Gastrocnemius medialis (tissue), 4 donors: ENCODE measurements at regions not wholly inside any gene's neighbourhood (a gene's known extent, or its start where the extent isn't known, plus 50 kb on each side); places are given as distances from the start of the nearest gene placed in this dataset.
A peak's percentile ranks its signal among the peaks of the same experiment; 100 is the strongest.

Source experiments
- ATAC-seq, 2 donors: fragments of 150-250 bp; one replicate each; pipeline ENCODE4 v1.9.1; 2016
- DNase-seq, 2 donors: peaks; one replicate each; pipeline ENCODE4 v3.0.0-alpha.2; 2019
- H3K27ac ChIP-seq, 4 donors: fragments of 200-600 bp; sonication (generic); 1 replicate in 1 of 4; 2 replicates in 3 of 4; pipeline ENCODE4 v1.5.1; 2016 to 2018; ENCODE audit warnings: mild to moderate bottlenecking in 2 of 4, moderate library complexity in 1 of 4
- H3K27me3 ChIP-seq, 3 donors: fragments of 200-600 bp; sonication (generic) in 2 of 3; 1 replicate in 1 of 3; 2 replicates in 2 of 3; pipeline versions ENCODE4 v1.5.1 to v1.6.0; 2016 to 2019; ENCODE audit warnings: mild to moderate bottlenecking in 1 of 3, moderate library complexity in 1 of 3
- H3K36me3 ChIP-seq, 2 donors: fragments of 200-600 bp; sonication (generic) in 1 of 2; one replicate each; pipeline ENCODE4 v1.5.1; 2017 to 2018
- H3K4me1 ChIP-seq, 2 donors: fragments of 200-600 bp; sonication (generic) in 1 of 2; one replicate each; pipeline ENCODE4 v1.5.1; 2016 to 2017; ENCODE audit warnings: mild to moderate bottlenecking in 2 of 2
- H3K4me3 ChIP-seq, 4 donors: fragments of 200-600 bp; sonication (generic) in 3 of 4; 1 replicate in 1 of 4; 2 replicates in 3 of 4; pipeline ENCODE4 v1.5.1; 2016 to 2019; ENCODE audit warnings: mild to moderate bottlenecking in 2 of 4
- H3K9me3 ChIP-seq, 3 donors: fragments of 200-600 bp; sonication (generic) in 2 of 3; 1 replicate in 1 of 3; 2 replicates in 2 of 3; pipeline ENCODE4 v1.5.1; 2016 to 2019
- CTCF ChIP-seq, 5 experiments: fragments of 450-650 bp in 3 of 5; fragments of 200-600 bp in 2 of 5; sonication (generic) in 2 of 5; IDR thresholded peaks in 4 of 5; conservative IDR thresholded peaks in 1 of 5; 1 replicate in 4 of 5; 2 replicates in 1 of 5; pipeline ENCODE4 v1.5.1; 2016 to 2019; ENCODE audit warnings: antibody characterized with exemption in 5 of 5, mild to moderate bottlenecking in 3 of 5, moderate library complexity in 3 of 5
- POLR2A ChIP-seq, 2 donors: fragments of 450-650 bp; IDR thresholded peaks; one replicate each; pipeline ENCODE4 v1.6.1; 2017; ENCODE audit warnings: antibody characterized with exemption in 2 of 2, mild to moderate bottlenecking in 2 of 2, moderate library complexity in 2 of 2
- in situ Hi-C, 4 donors: fragments of 200-750 bp; cut with MboI; loops; one replicate each; pipeline versions ENCODE4 v1.15.0 to v1.8.0; 2017; ENCODE audit warnings: low sequenced_read_pairs in 4 of 4
- intact Hi-C: fragments of 100-400 bp; cut with DNase I; formaldehyde crosslinking; loops from one replicate; pipeline ENCODE4 v1.15.1; 2023; ENCODE audit warnings: low total_unique reads

- no peak overlapping the region for H3K4me3 ChIP-seq
- H3K27ac ChIP-seq: peak overlapping the region in 1 of 4 donors; percentile 37
- H3K4me1 ChIP-seq: no peaks in the 10 kb centered on the region
- in situ Hi-C loops: no loop called here
- H3K36me3 ChIP-seq: no peaks in the 10 kb centered on the region
- no peaks in the 10 kb centered on the region for H3K9me3 ChIP-seq
- no peak for ATAC-seq
- H3K27me3 ChIP-seq: no peaks in the 10 kb centered on the region
- no peak for DNase-seq
- intact Hi-C loops: no loop called here
- TF ChIP-seq POLR2A (IDR thresholded peaks at IDR 0.05) (no peak), CTCF (IDR thresholded peaks at IDR 0.05 in 4 of 5, conservative IDR thresholded peaks at IDR 0.05 in 1 of 5) (no peak)
These were observed 167.5 kb upstream of the NOVA1 start for GRCh38 chr14:26765301-26765700.

GRCh38 chr14:26765768-26766520 is 168.1 kb upstream of the NOVA1 start:
- H3K4me1 ChIP-seq: no peaks in the 10 kb centered on the region
- peak; percentile 7 to 41 for DNase-seq
- in situ Hi-C loops (no loop called here), intact Hi-C loops (no loop called here)
- no peaks in the 10 kb centered on the region for H3K36me3 ChIP-seq
- no peak overlapping the region for H3K4me3 ChIP-seq
- ATAC-seq: peak; percentile 51 to 65
- TF ChIP-seq POLR2A (IDR thresholded peaks at IDR 0.05) (no peak), CTCF (IDR thresholded peaks at IDR 0.05 in 4 of 5, conservative IDR thresholded peaks at IDR 0.05 in 1 of 5) (no peak)
- H3K27ac ChIP-seq: peak overlapping the region in 2 of 4 donors; percentile 37 to 49
- H3K27me3 ChIP-seq: no peaks in the 10 kb centered on the region
- H3K9me3 ChIP-seq: no peaks in the 10 kb centered on the region

- Histone ChIP-seq H3K27ac (no peak overlapping the region), H3K4me3 (no peak overlapping the region), H3K27me3 (no peaks in the 10 kb centered on the region), H3K9me3 (no peaks in the 10 kb centered on the region), H3K4me1 (no peaks in the 10 kb centered on the region), H3K36me3 (no peaks in the 10 kb centered on the region)
- DNase-seq (no peak), ATAC-seq (no peak)
- intact Hi-C loops: no loop called here
- TF ChIP-seq CTCF (IDR thresholded peaks at IDR 0.05 in 4 of 5, conservative IDR thresholded peaks at IDR 0.05 in 1 of 5) (no peak), POLR2A (IDR thresholded peaks at IDR 0.05) (no peak)
- in situ Hi-C loops: no loop called here
These were observed 168.9 kb upstream of the NOVA1 start for GRCh38 chr14:26766726-26767125.

GRCh38 chr14:26773906-26774593 is 176.2 kb upstream of the NOVA1 start:
- TF ChIP-seq POLR2A (IDR thresholded peaks at IDR 0.05): no peak
- TF ChIP-seq CTCF (IDR thresholded peaks at IDR 0.05 in 4 of 5, conservative IDR thresholded peaks at IDR 0.05 in 1 of 5): no peak
- Histone ChIP-seq H3K9me3 (no peaks in the 10 kb centered on the region), H3K4me1 (no peaks in the 10 kb centered on the region), H3K27ac (no peak overlapping the region), H3K27me3 (no peaks in the 10 kb centered on the region), H3K36me3 (no peaks in the 10 kb centered on the region), H3K4me3 (no peak overlapping the region)
- intact Hi-C loops (no loop called here), in situ Hi-C loops (no loop called here)
- no peak for DNase-seq
- no peak for ATAC-seq
